H1 (cell line): ENCODE measurements at regions not wholly inside any gene's neighbourhood (a gene's known extent, or its start where the extent isn't known, plus 50 kb on each side); places are given as distances from the start of the nearest gene placed in this dataset.

Experiments used
- ASH2L ChIP-seq: fragments of 200-600, 300-600 bp; sonication (generic); IDR thresholded peaks from one replicate; pipeline ENCODE4 v1.7.1; 2017; ENCODE audit warnings: low read length
- EGR1 ChIP-seq: IDR thresholded peaks from 2 replicates; pipeline ENCODE4 v1.6.1; 2011; ENCODE audit warnings: low read depth, low read length, borderline replicate concordance
- EZH2 ChIP-seq: fragments of 200-600 bp; sonication (generic); IDR thresholded peaks from 2 replicates; pipeline ENCODE4 v1.7.1; 2012; ENCODE audit warnings: low read depth, mild to moderate bottlenecking, moderate library complexity, low read length, inconsistent platforms; ENCODE audit not compliant: severe bottlenecking
- SAP30 ChIP-seq: fragments of 300-600 bp; sonication (generic); IDR thresholded peaks from 2 replicates; pipeline ENCODE4 v1.7.1; 2012; ENCODE audit warnings: low read length, moderate library complexity, mild to moderate bottlenecking, inconsistent platforms; ENCODE audit not compliant: insufficient read depth, insufficient replicate concordance
- SIRT6 ChIP-seq: IDR thresholded peaks from one replicate; pipeline ENCODE4 v1.7.1; 2012; ENCODE audit warnings: low read length, inconsistent platforms
- SP2 ChIP-seq: IDR thresholded peaks from 2 replicates; pipeline ENCODE4 v1.6.1; 2012; ENCODE audit warnings: mild to moderate bottlenecking, low read length, inconsistent platforms
- TCF12 ChIP-seq: IDR thresholded peaks from 2 replicates; pipeline ENCODE4 v1.6.1; 2011; ENCODE audit warnings: low read depth, mild to moderate bottlenecking, low read length

- TF ChIP-seq ASH2L (no peak), SIRT6 (no peak), SAP30 (no peak), TCF12 (no peak), EGR1 (no peak), EZH2 (no peak), SP2 (no peak)
Measured at GRCh38 chr3:31378231-31378630, 154.5 kb upstream of the STT3B start (continued).
